Spleen (tissue), 7 donors: ENCODE measurements at regions not wholly inside any gene's neighbourhood (a gene's known extent, or its start where the extent isn't known, plus 50 kb on each side); places are given as distances from the start of the nearest gene placed in this dataset.

ENCODE experiments used
- POLR2A ChIP-seq, 3 donors: fragments of 450-650 bp; IDR thresholded peaks; one replicate each; pipeline ENCODE4 v1.5.1; 2017; ENCODE audit warnings: antibody characterized with exemption in 3 of 3, mild to moderate bottlenecking in 1 of 3
- TF ChIP-seq, protein P1 (sequence below), 11 experiments: fragments of 200-600 bp in 7 of 11; fragments of 450-650 bp in 4 of 11; sonication (generic) in 4 of 11; IDR thresholded peaks in 8 of 11; conservative IDR thresholded peaks in 3 of 11; 1 replicate in 7 of 11; 2 replicates in 4 of 11; pipeline versions ENCODE4 v1.4.0 to v1.8.0; 2016 to 2021; ENCODE audit warnings: antibody characterized with exemption in 11 of 11, inconsistent platforms in 4 of 11, mild to moderate bottlenecking in 1 of 11
- donor health status: DM: no; HTN: no; CAD: no; lungs with moderate emphysema.
- donor health status: DM: no; HTN: no; CAD: no.
- donor health status: DM: no; HTN: no; CAD: no.

DNA sequence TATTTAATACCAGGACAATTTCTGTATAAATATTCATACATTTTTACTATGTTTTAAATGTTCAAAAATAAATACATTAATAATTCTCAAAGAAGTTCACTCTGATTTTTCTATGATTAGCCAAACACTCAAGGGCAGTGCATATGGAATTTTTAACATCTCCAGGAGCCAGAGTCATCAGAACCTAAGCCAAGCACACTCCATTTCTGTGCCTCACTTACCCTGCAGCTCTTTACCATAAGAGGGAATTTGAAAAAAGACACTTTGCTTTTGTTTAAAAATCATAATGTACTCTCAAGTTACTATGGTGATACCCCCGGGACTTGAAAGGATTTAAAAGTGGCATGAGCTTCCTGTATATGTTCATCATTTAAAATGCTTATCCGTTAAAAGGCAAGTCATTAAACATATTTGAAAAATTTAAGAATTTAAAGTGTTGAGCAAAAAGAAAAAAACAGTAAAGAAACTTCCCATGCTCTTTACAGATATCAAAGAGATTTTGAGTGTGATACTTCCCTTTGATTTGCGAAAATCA is 747.4 kb upstream of the NECTIN3 start:
- TF ChIP-seq, protein P1, sequence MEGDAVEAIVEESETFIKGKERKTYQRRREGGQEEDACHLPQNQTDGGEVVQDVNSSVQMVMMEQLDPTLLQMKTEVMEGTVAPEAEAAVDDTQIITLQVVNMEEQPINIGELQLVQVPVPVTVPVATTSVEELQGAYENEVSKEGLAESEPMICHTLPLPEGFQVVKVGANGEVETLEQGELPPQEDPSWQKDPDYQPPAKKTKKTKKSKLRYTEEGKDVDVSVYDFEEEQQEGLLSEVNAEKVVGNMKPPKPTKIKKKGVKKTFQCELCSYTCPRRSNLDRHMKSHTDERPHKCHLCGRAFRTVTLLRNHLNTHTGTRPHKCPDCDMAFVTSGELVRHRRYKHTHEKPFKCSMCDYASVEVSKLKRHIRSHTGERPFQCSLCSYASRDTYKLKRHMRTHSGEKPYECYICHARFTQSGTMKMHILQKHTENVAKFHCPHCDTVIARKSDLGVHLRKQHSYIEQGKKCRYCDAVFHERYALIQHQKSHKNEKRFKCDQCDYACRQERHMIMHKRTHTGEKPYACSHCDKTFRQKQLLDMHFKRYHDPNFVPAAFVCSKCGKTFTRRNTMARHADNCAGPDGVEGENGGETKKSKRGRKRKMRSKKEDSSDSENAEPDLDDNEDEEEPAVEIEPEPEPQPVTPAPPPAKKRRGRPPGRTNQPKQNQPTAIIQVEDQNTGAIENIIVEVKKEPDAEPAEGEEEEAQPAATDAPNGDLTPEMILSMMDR (IDR thresholded peaks at IDR 0.05 in 8 of 11, conservative IDR thresholded peaks at IDR 0.05 in 3 of 11), result no peak
- no peak for TF ChIP-seq POLR2A (IDR thresholded peaks at IDR 0.05)
